Duodenal mucosa (tissue), 2 donors: ENCODE measurements at regions not wholly inside any gene's neighbourhood (a gene's known extent, or its start where the extent isn't known, plus 50 kb on each side); places are given as distances from the start of the nearest gene placed in this dataset.

Experiments used
- H3K27ac ChIP-seq: one replicate; pipeline ENCODE4 v1.7.0; 2013; ENCODE audit warnings: low read depth, low read length
- H3K27me3 ChIP-seq, 2 donors: one replicate each; pipeline ENCODE4 v1.7.0; 2013; ENCODE audit warnings: low read length in 2 of 2, control low read depth in 1 of 2; ENCODE audit not compliant: insufficient read depth in 2 of 2, control insufficient read depth in 1 of 2
- H3K36me3 ChIP-seq, 2 donors: one replicate each; pipeline ENCODE4 v1.7.0; 2013; ENCODE audit warnings: low read length in 2 of 2, control low read depth in 1 of 2; ENCODE audit not compliant: insufficient read depth in 2 of 2, control insufficient read depth in 1 of 2
- H3K4me1 ChIP-seq, 2 donors: one replicate each; pipeline ENCODE4 v1.7.0; 2013; ENCODE audit warnings: low read length in 2 of 2, control low read depth in 1 of 2; ENCODE audit not compliant: insufficient read depth in 2 of 2, control insufficient read depth in 1 of 2
- H3K4me3 ChIP-seq, 2 donors: one replicate each; pipeline ENCODE4 v1.7.0; 2013; ENCODE audit warnings: low read length in 2 of 2, low read depth in 1 of 2
- H3K9ac ChIP-seq, 2 donors: one replicate each; pipeline ENCODE4 v1.7.0; 2013; ENCODE audit warnings: low read length in 2 of 2, low read depth in 1 of 2
- H3K9me3 ChIP-seq, 2 donors: one replicate each; pipeline ENCODE4 v1.7.0; 2013; ENCODE audit warnings: low read length in 2 of 2, control low read depth in 1 of 2; ENCODE audit not compliant: control insufficient read depth in 1 of 2

- H3K9ac ChIP-seq = no peak overlapping the region
- no peaks in the 10 kb centered on the region for H3K36me3 ChIP-seq
- H3K4me1 ChIP-seq = no peaks in the 10 kb centered on the region
- H3K9me3 ChIP-seq = no peaks in the 10 kb centered on the region
- no peaks in the 10 kb centered on the region for H3K27me3 ChIP-seq
- H3K27ac ChIP-seq = no peak overlapping the region
- no peak overlapping the region for H3K4me3 ChIP-seq
Measured at GRCh38 chr3:148460686-148461085, 237.0 kb upstream of the AGTR1 start.

DNA sequence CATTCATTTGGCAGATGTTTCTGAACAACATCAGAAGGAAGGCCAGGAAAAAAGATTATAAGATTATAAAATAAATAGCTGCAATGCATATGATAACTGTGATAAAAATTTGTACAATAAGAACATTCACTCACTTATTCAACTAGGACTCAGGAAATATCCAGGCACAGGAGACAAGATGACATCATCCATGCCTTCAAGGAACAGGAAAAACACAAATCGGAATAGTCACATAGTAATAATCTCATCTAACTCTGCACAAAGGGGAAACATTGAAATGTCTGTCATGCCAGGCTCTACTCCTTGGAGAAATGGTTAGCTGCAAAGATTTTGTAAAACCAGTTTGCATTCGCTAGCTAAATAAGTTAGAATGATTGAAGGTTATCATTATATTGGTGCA lies 233.5 kb upstream of the AGTR1 start:
- H3K27me3 ChIP-seq = no peaks in the 10 kb centered on the region
- H3K4me3 ChIP-seq = no peak overlapping the region
- H3K9me3 ChIP-seq = no peaks in the 10 kb centered on the region
- no peaks in the 10 kb centered on the region for H3K4me1 ChIP-seq
- H3K36me3 ChIP-seq = no peaks in the 10 kb centered on the region
- no peak overlapping the region for H3K9ac ChIP-seq
- no peak overlapping the region for H3K27ac ChIP-seq

GRCh38 chr3:148466143-148466542 lies 231.6 kb upstream of the AGTR1 start:
- no peaks in the 10 kb centered on the region for H3K27me3 ChIP-seq
- no peak overlapping the region for H3K27ac ChIP-seq
- H3K4me3 ChIP-seq = no peak overlapping the region
- no peaks in the 10 kb centered on the region for H3K36me3 ChIP-seq
- no peak overlapping the region for H3K9ac ChIP-seq
- no peaks in the 10 kb centered on the region for H3K9me3 ChIP-seq
- no peaks in the 10 kb centered on the region for H3K4me1 ChIP-seq

GRCh38 chr3:148466980-148467740 lies 230.5 kb upstream of the AGTR1 start:
- Histone ChIP-seq H3K4me3 (no peak overlapping the region), H3K9ac (no peak overlapping the region), H3K4me1 (no peaks in the 10 kb centered on the region), H3K36me3 (no peaks in the 10 kb centered on the region), H3K9me3 (no peaks in the 10 kb centered on the region), H3K27ac (no peak overlapping the region), H3K27me3 (no peaks in the 10 kb centered on the region)

GRCh38 chr3:148477375-148477774 lies 220.3 kb upstream of the AGTR1 start:
- H3K9ac ChIP-seq = no peak overlapping the region
- H3K27ac ChIP-seq = no peak overlapping the region
- H3K27me3 ChIP-seq = no peaks in the 10 kb centered on the region
- H3K4me3 ChIP-seq = no peak overlapping the region
- H3K36me3 ChIP-seq = no peaks in the 10 kb centered on the region
- no peaks in the 10 kb centered on the region for H3K4me1 ChIP-seq
- no peaks in the 10 kb centered on the region for H3K9me3 ChIP-seq

DNA sequence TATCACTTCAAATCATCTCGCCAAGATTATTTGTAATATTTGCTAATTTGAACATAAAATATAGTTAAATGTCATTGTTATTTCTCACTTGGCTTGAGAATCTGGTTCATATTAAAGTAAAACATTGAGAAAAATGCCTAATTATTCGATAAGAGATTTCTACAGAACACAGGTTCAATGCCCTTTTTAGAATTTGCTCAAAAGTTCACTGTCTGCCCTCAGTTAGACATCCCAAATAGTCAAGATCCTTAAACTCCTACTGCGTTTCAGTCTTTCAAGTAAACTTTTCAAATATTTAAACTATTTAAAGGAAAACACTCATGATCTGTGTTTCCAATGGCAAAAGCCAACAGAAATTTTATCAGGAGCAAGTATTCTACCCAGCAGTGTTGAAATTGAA lies 204.1 kb upstream of the AGTR1 start:
- Histone ChIP-seq H3K27ac (no peak overlapping the region), H3K9me3 (no peaks in the 10 kb centered on the region), H3K27me3 (no peaks in the 10 kb centered on the region), H3K36me3 (no peaks in the 10 kb centered on the region), H3K4me3 (no peak overlapping the region), H3K4me1 (no peaks in the 10 kb centered on the region), H3K9ac (no peak overlapping the region)

DNA sequence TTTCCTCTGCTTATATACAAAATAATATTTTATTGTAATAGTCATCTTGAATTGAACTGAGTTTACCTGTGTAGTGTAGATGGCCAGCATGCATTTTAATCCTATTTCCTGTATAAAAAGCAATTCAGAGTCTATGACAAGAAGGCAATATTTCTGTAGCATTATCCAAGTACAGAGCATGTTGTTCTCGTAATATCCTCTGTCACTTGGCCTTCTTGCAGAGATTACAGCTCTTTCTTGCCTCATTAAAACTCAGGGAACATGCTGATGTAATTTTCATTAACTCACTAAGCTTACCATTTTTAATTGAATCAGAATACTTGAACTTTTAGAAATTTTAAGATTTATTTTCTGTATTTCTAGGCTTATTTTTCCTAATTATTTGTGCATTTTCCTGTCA lies 203.3 kb upstream of the AGTR1 start:
- no peaks in the 10 kb centered on the region for H3K36me3 ChIP-seq
- H3K4me3 ChIP-seq = no peak overlapping the region
- H3K4me1 ChIP-seq = no peaks in the 10 kb centered on the region
- H3K27me3 ChIP-seq = no peaks in the 10 kb centered on the region
- H3K9me3 ChIP-seq = no peaks in the 10 kb centered on the region
- H3K9ac ChIP-seq = no peak overlapping the region
- H3K27ac ChIP-seq = no peak overlapping the region

- no peak overlapping the region for H3K9ac ChIP-seq
- H3K27ac ChIP-seq = no peak overlapping the region
- no peaks in the 10 kb centered on the region for H3K27me3 ChIP-seq
- no peaks in the 10 kb centered on the region for H3K36me3 ChIP-seq
- H3K4me3 ChIP-seq = no peak overlapping the region
- no peaks in the 10 kb centered on the region for H3K9me3 ChIP-seq
- H3K4me1 ChIP-seq = no peaks in the 10 kb centered on the region
Measured at GRCh38 chr3:148500881-148501280, 196.8 kb upstream of the AGTR1 start.

DNA sequence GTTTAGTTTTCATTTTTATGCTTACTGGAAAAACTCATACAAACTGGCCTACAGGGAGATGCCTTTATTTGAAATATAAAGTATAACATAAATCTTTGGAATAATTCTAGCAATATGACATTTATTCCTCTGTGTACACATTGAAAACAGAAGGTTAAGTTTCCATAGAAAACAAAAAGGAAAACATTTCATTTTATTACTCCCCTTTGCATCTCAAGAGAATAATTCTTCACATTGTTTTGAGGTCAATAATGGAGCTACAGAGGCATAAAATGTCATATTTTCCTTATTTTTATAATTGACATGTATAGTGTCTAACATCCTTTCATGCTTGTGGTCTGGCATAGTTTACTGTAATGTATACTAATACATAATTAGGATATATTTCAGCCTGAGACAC lies 187.6 kb upstream of the AGTR1 start:
- Histone ChIP-seq H3K27me3 (no peaks in the 10 kb centered on the region), H3K9me3 (no peaks in the 10 kb centered on the region), H3K9ac (no peak overlapping the region), H3K27ac (no peak overlapping the region), H3K36me3 (no peaks in the 10 kb centered on the region), H3K4me3 (no peak overlapping the region), H3K4me1 (no peaks in the 10 kb centered on the region)

- no peaks in the 10 kb centered on the region for H3K9me3 ChIP-seq
- H3K4me1 ChIP-seq = no peaks in the 10 kb centered on the region
- no peaks in the 10 kb centered on the region for H3K27me3 ChIP-seq
- no peaks in the 10 kb centered on the region for H3K36me3 ChIP-seq
- no peak overlapping the region for H3K4me3 ChIP-seq
- H3K9ac ChIP-seq = no peak overlapping the region
- H3K27ac ChIP-seq = no peak overlapping the region
Measured at GRCh38 chr3:148510561-148510960, 187.1 kb upstream of the AGTR1 start.

DNA sequence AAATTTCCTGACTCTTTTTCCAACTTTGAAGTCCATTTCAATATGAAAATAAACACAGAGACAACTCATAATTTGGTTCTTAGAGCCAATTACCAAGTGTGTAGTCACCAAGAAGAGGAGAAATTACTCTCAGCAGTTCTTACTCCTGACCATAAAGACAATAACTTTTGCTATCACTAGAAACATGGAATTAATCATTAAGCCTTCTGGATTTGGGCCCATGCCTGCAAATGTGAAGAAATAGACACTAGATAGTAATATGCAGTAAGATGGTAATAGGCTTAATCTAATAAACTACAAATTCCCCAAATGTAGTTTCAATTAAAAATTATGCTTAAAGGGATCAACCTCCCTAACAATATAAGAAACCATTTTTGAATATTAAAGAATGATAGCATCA lies 185.1 kb upstream of the AGTR1 start:
- Histone ChIP-seq H3K4me1 (no peaks in the 10 kb centered on the region), H3K4me3 (no peak overlapping the region), H3K27me3 (no peaks in the 10 kb centered on the region), H3K9me3 (no peaks in the 10 kb centered on the region), H3K27ac (no peak overlapping the region), H3K36me3 (no peaks in the 10 kb centered on the region), H3K9ac (no peak overlapping the region)
